Heart left ventricle (tissue), 16 donors: ENCODE measurements at regions not wholly inside any gene's neighbourhood (a gene's known extent, or its start where the extent isn't known, plus 50 kb on each side); places are given as distances from the start of the nearest gene placed in this dataset.
"Not testable (repeated sequence)": the region's sequence is repeated elsewhere in the genome, so short reads cannot be mapped to it uniquely, and the experiment has no call there.

Experiments used
- ATAC-seq, 4 donors: fragments of 200-7000 bp; cut with Tn5 transposase; one replicate each; pipeline ENCODE4 v1.9.1; 2020 to 2022; ENCODE audit warnings: moderate library complexity in 4 of 4, mild to moderate bottlenecking in 3 of 4, moderate number of reproducible peaks in 1 of 4
- DNase-seq, 5 donors: peaks; one replicate each; pipeline ENCODE4 v3.0.0-alpha.2; 2020
- H3K27ac ChIP-seq, 12 donors: fragments of 200-600 bp; sonication (generic) in 4 of 12; one replicate each; pipeline versions ENCODE4 v1.5.0 to v1.8.0; 2016 to 2022; ENCODE audit warnings: mild to moderate bottlenecking in 2 of 12
- H3K27me3 ChIP-seq, 9 donors: fragments of 200-600 bp; sonication (generic) in 2 of 9; one replicate each; pipeline versions ENCODE4 v1.5.1 to v1.8.0; 2016 to 2022; ENCODE audit warnings: mild to moderate bottlenecking in 3 of 9
- H3K36me3 ChIP-seq, 9 donors: fragments of 200-600 bp; sonication (generic) in 2 of 9; one replicate each; pipeline versions ENCODE4 v1.5.0 to v1.8.0; 2018 to 2022; ENCODE audit warnings: mild to moderate bottlenecking in 2 of 9
- H3K4me1 ChIP-seq, 12 donors: fragments of 200-600 bp; sonication (generic) in 4 of 12; one replicate each; pipeline versions ENCODE4 v1.5.0 to v1.8.0; 2016 to 2022; ENCODE audit warnings: mild to moderate bottlenecking in 3 of 12
- H3K4me3 ChIP-seq, 12 donors: fragments of 200-600 bp; sonication (generic) in 4 of 12; one replicate each; pipeline versions ENCODE4 v1.5.0 to v1.8.0; 2017 to 2022; ENCODE audit warnings: mild to moderate bottlenecking in 9 of 12, moderate library complexity in 4 of 12
- H3K9me3 ChIP-seq, 12 donors: fragments of 200-600 bp; sonication (generic) in 4 of 12; one replicate each; pipeline versions ENCODE4 v1.5.0 to v1.8.0; 2016 to 2022; ENCODE audit warnings: mild to moderate bottlenecking in 1 of 12
- POLR2A ChIP-seq, 2 donors: fragments of 450-650 bp; IDR thresholded peaks; one replicate each; pipeline ENCODE4 v1.6.1; 2017; ENCODE audit warnings: antibody characterized with exemption in 2 of 2, mild to moderate bottlenecking in 2 of 2, moderate library complexity in 2 of 2
- WGBS, 4 donors: extraction: QIAGEN DNeasy Blood & Tissue Kit in 2 of 4; methylation state at CpG; one replicate each; pipeline versions ENCODE4 v1.1.5 to v1.1.7; 2013 to 2018; 5-methylcytosine and 5-hydroxymethylcytosine counted together
- intact Hi-C, 10 donors: fragments of 100-400 bp; cut with DNase I; formaldehyde crosslinking; loops; one replicate each; pipeline versions ENCODE4 v1.11.1 to v1.14.2; 2022
- TF ChIP-seq, protein P1 (sequence below), 12 donors: fragments of 200-600 bp; sonication (generic) in 4 of 12; IDR thresholded peaks; one replicate each; pipeline versions ENCODE4 v1.5.0 to v1.8.0; 2018 to 2022; ENCODE audit warnings: antibody characterized with exemption in 12 of 12, mild to moderate bottlenecking in 5 of 12
- donor health status: ischemic (EF 13 %, LVEDD 7.1; RV severe dilation, severe dysfunction).
- donor health status: healthy with polysubstance abuse.
- donor health status: DM: no; HTN: yes; CAD: no.
- donor health status: DM: no; HTN: no; CAD: no.
- donor health status: ischemic (EF 25% LVEDD 6.9; RV normal size, moderate dysfunction).
- donor health status: ischemic (EF 25% LVEDD 5.7; RV mildly dilated, moderate dysfunction).
- donor health status: healthy.
- donor health status: DM: yes; HTN: yes; CAD: no.
- donor health status: ischemic (EF 35%, LVEDD 5.7; RV mildly dilated, moderate dysfunction).
- donor health status: nonischemic (EF 11% LVEDD 7.7; RV severe dilation, severe dysfunction).
- donor health status: DM: yes; HTN: yes; CAD: no.
- donor health status: PGD.
- donor health status: ischemic (EF 29% LVEDD 5.4; RV normal size, mild dysfunction).
- donor health status: nonischemic (EF 23%, LVEDD 6.1; RV moderate dilation, normal function).

DNA sequence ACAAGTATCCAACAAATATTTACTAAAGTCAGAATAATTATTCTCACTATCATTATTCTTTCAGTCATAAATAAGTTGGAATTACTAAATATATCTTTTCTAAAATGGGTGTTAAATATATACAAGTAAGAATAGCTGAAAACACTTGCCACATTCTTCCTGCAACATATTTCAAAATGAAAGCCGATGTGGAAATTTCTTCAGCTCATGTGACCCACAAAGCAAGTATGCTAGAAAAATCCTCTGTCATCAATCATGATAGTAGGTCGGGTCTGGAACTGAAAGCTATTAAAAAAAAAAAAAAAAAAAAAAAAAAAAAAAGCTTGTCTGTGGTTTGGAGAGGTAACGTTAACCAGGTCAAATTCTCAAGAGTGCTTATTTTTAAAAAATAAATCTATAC lies 344.7 kb downstream of the NEBL start:
- H3K36me3 ChIP-seq = no peaks in the 10 kb centered on the region
- H3K27me3 ChIP-seq = no peaks in the 10 kb centered on the region
- WGBS, 4 donors = 61 to 75% (median 70%) methylated on average over 3 of the region's 3 CpGs
- TF ChIP-seq, protein P1, sequence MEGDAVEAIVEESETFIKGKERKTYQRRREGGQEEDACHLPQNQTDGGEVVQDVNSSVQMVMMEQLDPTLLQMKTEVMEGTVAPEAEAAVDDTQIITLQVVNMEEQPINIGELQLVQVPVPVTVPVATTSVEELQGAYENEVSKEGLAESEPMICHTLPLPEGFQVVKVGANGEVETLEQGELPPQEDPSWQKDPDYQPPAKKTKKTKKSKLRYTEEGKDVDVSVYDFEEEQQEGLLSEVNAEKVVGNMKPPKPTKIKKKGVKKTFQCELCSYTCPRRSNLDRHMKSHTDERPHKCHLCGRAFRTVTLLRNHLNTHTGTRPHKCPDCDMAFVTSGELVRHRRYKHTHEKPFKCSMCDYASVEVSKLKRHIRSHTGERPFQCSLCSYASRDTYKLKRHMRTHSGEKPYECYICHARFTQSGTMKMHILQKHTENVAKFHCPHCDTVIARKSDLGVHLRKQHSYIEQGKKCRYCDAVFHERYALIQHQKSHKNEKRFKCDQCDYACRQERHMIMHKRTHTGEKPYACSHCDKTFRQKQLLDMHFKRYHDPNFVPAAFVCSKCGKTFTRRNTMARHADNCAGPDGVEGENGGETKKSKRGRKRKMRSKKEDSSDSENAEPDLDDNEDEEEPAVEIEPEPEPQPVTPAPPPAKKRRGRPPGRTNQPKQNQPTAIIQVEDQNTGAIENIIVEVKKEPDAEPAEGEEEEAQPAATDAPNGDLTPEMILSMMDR (IDR thresholded peaks at IDR 0.05) = no peak
- no peak for TF ChIP-seq POLR2A (IDR thresholded peaks at IDR 0.05)
- peaks cover 0 to 15% (median 0%) of the 10 kb centered on the region in 12 donors for H3K9me3 ChIP-seq
- intact Hi-C loops = no loop called here
- ATAC-seq = no peak
- no peak overlapping the region for H3K27ac ChIP-seq
- no peak for DNase-seq
- H3K4me1 ChIP-seq = no peaks in the 10 kb centered on the region
- H3K4me3 ChIP-seq = no peak overlapping the region

DNA sequence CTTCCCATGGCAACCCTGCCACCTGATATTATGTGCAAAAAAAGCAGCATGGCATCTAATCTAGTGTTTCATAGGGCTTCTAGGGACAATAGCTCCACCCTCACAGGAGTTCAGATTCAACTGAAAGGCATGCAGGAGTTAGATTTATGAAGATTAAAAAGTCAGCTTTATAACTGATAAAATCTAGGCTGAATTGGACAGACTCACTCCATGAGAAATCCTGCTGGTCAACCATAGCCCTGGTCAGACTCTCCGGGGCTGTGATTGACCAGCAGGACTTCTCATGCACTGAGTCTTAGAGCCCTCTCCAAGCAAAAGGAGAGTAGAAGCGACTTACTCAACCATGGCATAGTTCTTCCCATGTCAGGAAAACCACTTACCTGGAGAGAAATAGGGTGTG lies 345.4 kb downstream of the NEBL start:
- H3K36me3 ChIP-seq = no peaks in the 10 kb centered on the region
- 77 to 87% (median 86%) methylated on average over 2 of the region's 2 CpGs for WGBS, 4 donors
- DNase-seq = no peak
- H3K27ac ChIP-seq = no peak overlapping the region
- no peak for ATAC-seq
- H3K9me3 ChIP-seq = peaks cover 0 to 15% (median 0%) of the 10 kb centered on the region in 12 donors
- no peak overlapping the region for H3K4me3 ChIP-seq
- no peaks in the 10 kb centered on the region for H3K4me1 ChIP-seq
- intact Hi-C loops = no loop called here
- no peaks in the 10 kb centered on the region for H3K27me3 ChIP-seq
- TF ChIP-seq POLR2A (IDR thresholded peaks at IDR 0.05) = no peak
- TF ChIP-seq, protein P1 (IDR thresholded peaks at IDR 0.05) = no peak

DNA sequence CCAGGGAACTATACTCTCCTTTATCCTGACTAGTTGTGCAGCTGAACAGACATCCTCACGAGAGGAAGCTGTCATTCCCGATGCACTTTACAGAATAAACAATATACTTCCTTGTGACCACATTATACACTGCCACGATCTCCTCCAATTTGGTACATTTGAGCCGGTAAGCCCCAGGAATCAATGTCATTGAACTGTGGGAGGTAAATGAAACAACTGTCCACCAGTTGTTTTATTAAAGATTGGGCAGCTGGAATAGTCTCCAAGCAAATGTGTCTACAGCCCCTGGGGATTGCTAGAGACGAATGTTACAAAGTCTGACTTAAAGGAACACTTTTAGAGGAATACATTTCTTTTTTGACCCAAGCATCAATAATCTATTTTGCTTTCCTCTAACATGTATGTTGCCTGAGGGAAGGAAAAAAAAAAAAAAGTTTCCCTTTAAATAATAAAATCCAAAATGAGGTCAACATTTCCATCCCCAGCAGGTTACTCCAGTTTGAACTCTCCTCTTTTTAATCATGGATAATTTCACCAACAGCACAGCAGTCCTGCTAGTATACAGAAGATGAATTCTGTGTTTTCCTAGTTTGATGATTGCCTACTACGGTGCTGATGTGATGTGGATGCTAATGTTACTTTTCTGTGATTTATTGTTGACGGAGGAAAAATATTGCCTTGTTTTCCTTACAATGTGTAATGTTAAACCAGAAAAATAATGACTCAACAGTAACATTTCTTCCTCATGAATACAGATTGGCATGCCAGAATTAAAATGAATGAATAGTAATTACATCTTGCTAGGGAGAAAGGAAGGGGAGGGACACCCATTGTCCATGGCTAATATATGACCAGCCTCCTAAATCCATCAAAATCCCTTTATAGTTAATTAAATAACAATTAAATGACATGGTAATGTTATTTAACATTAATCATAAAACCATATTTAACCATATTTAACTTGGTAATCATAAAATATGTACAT lies 360.9 kb downstream of the NEBL start:
- ATAC-seq = no peak
- no peak for DNase-seq
- Histone ChIP-seq H3K27ac (no peak overlapping the region), H3K4me3 (no peak overlapping the region), H3K4me1 (peaks cover 0 to 5% (median 0%) of the 10 kb centered on the region in 12 donors), H3K9me3 (no peaks in the 10 kb centered on the region), H3K27me3 (no peaks in the 10 kb centered on the region), H3K36me3 (no peaks in the 10 kb centered on the region)
- intact Hi-C loops = no loop called here
- TF ChIP-seq, protein P1 (IDR thresholded peaks at IDR 0.05) = no peak
- no peak for TF ChIP-seq POLR2A (IDR thresholded peaks at IDR 0.05)
- WGBS, 4 donors = 59 to 72% (median 63%) methylated on average over 7 of the region's 7 CpGs

DNA sequence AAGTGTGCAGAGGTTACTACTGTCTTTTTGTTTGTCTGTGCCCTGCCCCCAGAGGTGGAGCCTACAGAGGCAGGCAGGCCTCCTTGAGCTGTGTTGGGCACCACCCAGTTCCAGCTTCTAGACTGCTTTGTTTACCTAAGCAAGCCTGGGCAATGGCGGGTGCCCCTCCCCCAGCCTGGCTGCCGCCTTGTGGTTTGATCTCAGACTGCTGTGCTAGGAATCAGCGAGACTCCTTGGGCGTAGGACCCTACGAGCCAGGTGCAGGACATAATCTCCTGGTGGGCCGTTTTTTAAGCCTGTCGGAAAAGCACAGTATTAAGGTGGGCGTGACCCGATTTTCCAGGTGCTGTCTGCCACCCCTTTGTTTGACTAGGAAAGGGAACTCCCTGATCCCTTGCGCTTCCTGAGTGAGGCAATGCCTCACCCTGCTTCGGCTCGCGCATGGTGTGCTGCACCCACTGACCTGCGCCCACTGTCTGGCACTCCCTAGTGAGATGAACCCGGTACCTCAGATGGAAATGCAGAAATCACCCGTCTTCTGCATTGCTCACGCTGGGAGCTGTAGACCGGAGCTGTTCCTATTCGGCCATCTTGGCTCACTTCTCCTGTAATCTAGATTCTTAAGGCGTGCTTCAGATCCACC lies 365.7 kb downstream of the NEBL start:
- H3K4me1 ChIP-seq, H3K4me3 ChIP-seq, DNase-seq, H3K9me3 ChIP-seq, ATAC-seq, H3K36me3 ChIP-seq, H3K27ac ChIP-seq, H3K27me3 ChIP-seq, intact Hi-C loops: not testable (repeated sequence)
- WGBS, 4 donors = 85 to 93% (median 91%) methylated on average over 18 to 20 of the region's 20 CpGs
